Kasumi-1 (cell line): ENCODE measurements at regions not wholly inside any gene's neighbourhood (a gene's known extent, or its start where the extent isn't known, plus 50 kb on each side); places are given as distances from the start of the nearest gene placed in this dataset.
"Not testable (repeated sequence)": the region's sequence is repeated elsewhere in the genome, so short reads cannot be mapped to it uniquely, and the experiment has no call there.

Source experiments
- DNase-seq, 2 experiments: peaks; one replicate each; lab custom pipeline; 2025; lab: John Stamatoyannopoulos, UW

DNA sequence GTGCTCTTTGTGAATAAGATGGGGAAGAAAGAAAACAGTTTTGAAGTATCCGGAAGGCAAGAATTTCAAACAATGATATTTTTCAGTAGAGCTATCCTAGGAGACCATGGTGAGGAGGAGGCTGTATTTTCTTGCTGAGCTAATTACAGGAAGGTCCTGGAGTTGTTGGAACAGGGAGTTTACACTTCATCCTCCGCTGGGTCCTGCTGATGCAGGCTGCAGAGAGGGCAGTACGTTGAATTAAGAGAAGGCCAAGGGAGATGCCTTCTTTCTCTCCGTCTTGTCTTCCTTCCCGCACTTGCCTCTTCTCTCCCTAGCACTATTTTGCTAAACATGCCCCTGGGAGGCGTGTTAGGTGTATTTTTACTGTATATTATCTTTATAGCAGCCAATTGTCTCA lies 60.0 kb upstream of the EDAR start:
- no peak for DNase-seq

DNA sequence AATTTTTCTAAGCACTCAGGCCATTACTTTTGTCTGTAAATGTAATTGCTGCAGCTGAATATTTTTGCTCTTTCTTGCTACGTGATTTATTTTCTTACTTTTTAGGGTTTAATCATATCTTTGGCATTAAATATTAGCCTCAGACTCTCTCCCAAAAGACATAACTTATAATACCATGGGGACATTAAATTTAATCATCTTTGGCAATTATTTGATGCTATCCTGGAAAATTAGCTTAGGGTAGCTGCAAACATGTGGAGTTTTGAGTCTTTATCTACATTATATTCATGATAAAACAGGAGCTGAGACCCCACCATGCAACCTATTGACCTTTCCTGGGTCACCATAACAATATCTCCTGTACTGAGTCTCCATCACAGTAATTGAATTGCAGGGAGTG lies 59.1 kb upstream of the EDAR start:
- no peak for DNase-seq

DNA sequence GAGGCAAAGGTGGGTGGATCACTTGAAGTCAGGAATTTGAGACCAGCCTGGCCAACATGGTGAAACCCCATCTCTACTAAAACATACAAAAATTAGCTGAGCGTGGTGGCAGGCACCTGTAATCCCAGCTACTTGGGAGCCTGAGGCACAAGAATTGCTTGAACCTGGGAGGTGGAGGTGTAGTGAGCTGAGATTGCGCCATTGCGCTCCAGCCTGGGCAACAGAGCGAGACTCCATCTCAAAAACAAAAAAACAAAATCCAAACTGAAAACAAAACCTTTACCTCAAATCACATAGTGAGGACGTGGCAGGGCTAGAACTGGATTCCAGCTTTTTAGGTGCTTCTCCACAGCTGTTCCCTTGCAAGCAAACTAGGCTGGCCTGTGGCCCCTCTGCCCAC lies 58.5 kb upstream of the EDAR start:
- not testable (repeated sequence) for DNase-seq

DNA sequence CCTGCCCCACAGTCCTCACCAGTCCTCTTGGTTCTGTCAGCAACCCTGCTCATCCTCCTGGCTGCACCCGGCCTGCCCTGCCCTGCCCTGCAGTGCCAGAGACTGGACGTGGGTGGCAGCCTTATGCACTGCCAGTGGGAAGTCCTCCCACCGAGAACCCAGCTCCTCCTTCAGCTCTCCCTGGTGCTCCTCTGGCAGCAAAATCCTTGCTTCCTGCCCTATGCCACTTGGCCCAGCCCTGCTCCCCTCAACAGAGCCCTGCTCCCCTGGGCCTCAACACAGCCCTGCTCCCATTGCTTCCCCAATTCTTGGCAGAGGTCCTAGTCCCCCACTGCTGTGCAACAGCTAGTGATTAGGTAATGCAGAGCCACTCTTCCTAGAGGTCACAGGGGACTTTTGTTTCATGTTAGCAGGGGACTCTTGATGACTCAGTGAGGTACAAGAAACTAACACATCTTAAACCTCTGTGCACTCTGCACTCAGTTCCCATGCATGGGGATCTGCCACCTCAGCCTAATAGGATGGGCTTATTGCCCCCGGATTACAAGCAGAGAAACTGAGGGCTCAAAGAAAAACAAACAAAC lies 58.0 kb upstream of the EDAR start:
- peak; percentile 66 to 68 for DNase-seq

DNA sequence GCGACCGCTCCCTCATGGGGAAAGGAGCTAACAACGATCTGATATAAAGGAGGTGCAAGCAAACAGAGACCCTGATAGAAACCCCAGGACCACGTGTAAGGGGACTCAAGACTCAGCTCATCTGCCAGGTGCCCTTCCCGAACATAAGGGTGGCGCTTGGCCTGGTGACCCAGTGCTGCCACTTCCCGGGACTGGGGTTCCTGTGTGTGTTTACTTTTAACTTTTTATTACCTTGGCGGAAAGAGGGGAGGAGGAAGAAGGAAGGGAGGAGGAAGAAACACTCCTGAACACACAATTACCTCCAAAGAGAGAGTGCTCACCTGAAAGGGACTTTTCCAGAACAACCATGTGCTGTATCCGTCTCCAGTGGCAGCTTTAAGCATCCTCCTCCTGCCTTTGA lies 56.5 kb upstream of the EDAR start:
- no peak for DNase-seq

DNA sequence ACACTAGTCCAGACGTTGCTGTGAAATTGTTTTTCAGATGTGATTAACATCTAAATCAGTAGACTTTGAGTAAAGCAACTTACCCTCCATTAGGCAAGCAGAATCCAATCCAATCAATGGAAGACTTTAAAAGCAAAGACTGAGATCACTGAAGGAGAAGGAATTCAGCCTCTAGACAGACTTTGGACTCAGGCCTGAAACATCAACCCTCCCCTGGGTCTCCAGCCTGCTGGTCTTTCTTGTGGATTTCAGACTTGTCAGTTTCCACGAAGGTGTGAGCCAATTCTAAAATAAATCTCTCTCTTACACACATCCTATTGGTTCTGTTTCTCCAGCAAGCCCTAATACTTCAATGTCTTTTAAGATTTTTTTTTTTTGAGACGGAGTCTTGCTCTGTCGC lies 50.0 kb upstream of the EDAR start:
- DNase-seq = no peak
